ENCODE measurements at regions not wholly inside any gene's neighbourhood (a gene's known extent, or its start where the extent isn't known, plus 50 kb on each side); places are given as distances from the start of the nearest gene placed in this dataset.

- no peak overlapping the region for H2AK5ac ChIP-seq (ENCODE audit: insufficient read length, low read length)
- H3K4me1 ChIP-seq (ENCODE audit: insufficient read depth, low read length) = no peaks in the 10 kb centered on the region
- no peak overlapping the region for H3K18ac ChIP-seq (ENCODE audit: insufficient read length, low read depth, low read length)
- no peak for DNase-seq
- TF ChIP-seq CTCF (conservative IDR thresholded peaks at IDR 0.05) = no peak
- H3K27ac ChIP-seq (ENCODE audit: insufficient read length, low read depth, low read length) = no peak overlapping the region
- no peak overlapping the region for H2BK5ac ChIP-seq (ENCODE audit: insufficient read length, low read length)
- Mint-ChIP-seq H3K9me3 (peaks cover 51 to 52% of the 10 kb centered on the region in 2 experiments), H3K36me3 (ENCODE audit: insufficient read depth in 1 of 3, low read depth in 3 of 3) (peaks cover 0 to 6% (median 4%) of the 10 kb centered on the region in 3 experiments; a peak in 3 of 7 replicates), H3K27ac (no peak overlapping the region), H3K27me3 (ENCODE audit: low read depth) (peaks cover 1% of the 10 kb centered on the region; the same call in 1 of the 2 replicates), H3K4me1 (no peaks in the 10 kb centered on the region), H3K4me3 (no peak overlapping the region)
- no peak overlapping the region for H3K4me2 ChIP-seq (ENCODE audit: insufficient read depth, insufficient read length, low read length)
- no peak overlapping the region for H4K91ac ChIP-seq (ENCODE audit: insufficient read length, low read depth, low read length)
- H4K20me1 ChIP-seq (ENCODE audit: control insufficient read depth, insufficient read depth, insufficient read length) = no peaks in the 10 kb centered on the region
- no peak overlapping the region for H4K5ac ChIP-seq (ENCODE audit: insufficient read length, low read depth, low read length)
- H3K9me3 ChIP-seq (ENCODE audit: control insufficient read depth, low read depth, low read length) = no peaks in the 10 kb centered on the region
- no peaks in the 10 kb centered on the region for H3K79me2 ChIP-seq (ENCODE audit: insufficient read depth, low read length)
- H3K14ac ChIP-seq (ENCODE audit: insufficient read depth, low read length) = no peak overlapping the region
- H4K8ac ChIP-seq (replicated peaks; ENCODE audit: insufficient read length, low read depth, low read length) = no peak overlapping the region
- no peak overlapping the region for H3K56ac ChIP-seq (ENCODE audit: insufficient read length, low read depth, low read length)
- no peak overlapping the region for H3K23ac ChIP-seq (ENCODE audit: insufficient read length, low read depth, low read length)
- no peaks in the 10 kb centered on the region for H3K27me3 ChIP-seq (ENCODE audit: insufficient read depth, low read length)
- H3T11ph ChIP-seq (ENCODE audit: low read length) = no peak overlapping the region
- no peak overlapping the region for H2BK20ac ChIP-seq (ENCODE audit: low read depth, low read length, poor library complexity, severe bottlenecking)
- H2BK120ac ChIP-seq (ENCODE audit: low read depth, low read length, poor library complexity, severe bottlenecking) = no peak overlapping the region
- no peaks in the 10 kb centered on the region for H3K79me1 ChIP-seq (ENCODE audit: insufficient read depth, low read depth, low read length, poor library complexity, severe bottlenecking)
- no peaks in the 10 kb centered on the region for H3K23me2 ChIP-seq (ENCODE audit: insufficient read length, low read depth, low read length, poor library complexity, severe bottlenecking)
- no peak overlapping the region for H2BK15ac ChIP-seq (ENCODE audit: low read depth, low read length)
- no peak overlapping the region for H3K4ac ChIP-seq (ENCODE audit: low read depth, low read length)
- no peak overlapping the region for H2AFZ ChIP-seq (ENCODE audit: low read length)
- no peak overlapping the region for H3K9ac ChIP-seq (ENCODE audit: extremely low read depth, insufficient read length, low read length)
- no peak overlapping the region for H2BK12ac ChIP-seq (ENCODE audit: insufficient read length, low read depth, low read length)
These were observed 448.9 kb downstream of the UQCRFS1 start for GRCh38 chr19:28764066-28764465.
